ENCODE measurements at regions not wholly inside any gene's neighbourhood (a gene's known extent, or its start where the extent isn't known, plus 50 kb on each side); places are given as distances from the start of the nearest gene placed in this dataset.

- H3K4me3 ChIP-seq (ENCODE audit: low read depth, low read length): no peak overlapping the region
- no peak for DNase-seq (ENCODE audit: low read depth)
- no peak for TF ChIP-seq CTCF (IDR thresholded peaks at IDR 0.05; ENCODE audit: low read depth, low read length, missing control alignments)
Measured at GRCh38 chr10:44060221-44060620, 324.7 kb downstream of the CXCL12 start.

GRCh38 chr10:44058259-44058658, 326.6 kb downstream of the CXCL12 start:
- no peak for TF ChIP-seq CTCF (IDR thresholded peaks at IDR 0.05; ENCODE audit: low read depth, low read length, missing control alignments)
- no peak for DNase-seq (ENCODE audit: low read depth)

GRCh38 chr10:44056967-44057805, 327.7 kb downstream of the CXCL12 start:
- no peak overlapping the region for H3K4me3 ChIP-seq (ENCODE audit: low read depth, low read length)
- TF ChIP-seq CTCF (IDR thresholded peaks at IDR 0.05; ENCODE audit: low read depth, low read length, missing control alignments): no peak
- no peak for DNase-seq (ENCODE audit: low read depth)

More at GRCh38 chr10:44058259-44058658, 326.6 kb downstream of the CXCL12 start:
- no peak overlapping the region for H3K4me3 ChIP-seq (ENCODE audit: low read depth, low read length)

GRCh38 chr10:44056206-44056605, 328.7 kb downstream of the CXCL12 start:
- H3K4me3 ChIP-seq (ENCODE audit: low read depth, low read length): no peak overlapping the region
- TF ChIP-seq CTCF (IDR thresholded peaks at IDR 0.05; ENCODE audit: low read depth, low read length, missing control alignments): no peak
- no peak for DNase-seq (ENCODE audit: low read depth)

- no peak for TF ChIP-seq CTCF (IDR thresholded peaks at IDR 0.05; ENCODE audit: low read depth, low read length, missing control alignments)
- H3K4me3 ChIP-seq (ENCODE audit: low read depth, low read length): no peak overlapping the region
- DNase-seq (ENCODE audit: low read depth): no peak
Measured at GRCh38 chr10:44054046-44054445, 330.9 kb downstream of the CXCL12 start.

- DNase-seq (ENCODE audit: low read depth): no peak
- H3K4me3 ChIP-seq (ENCODE audit: low read depth, low read length): no peak overlapping the region
- no peak for TF ChIP-seq CTCF (IDR thresholded peaks at IDR 0.05; ENCODE audit: low read depth, low read length, missing control alignments)
Measured at GRCh38 chr10:44053391-44053790, 331.5 kb downstream of the CXCL12 start.

Measured in GM12864 (cell line).